ENCODE measurements at regions not wholly inside any gene's neighbourhood (a gene's known extent, or its start where the extent isn't known, plus 50 kb on each side); places are given as distances from the start of the nearest gene placed in this dataset.

- TF ChIP-seq MAX (IDR thresholded peaks at IDR 0.05; ENCODE audit: low read depth, low read length) = no peak
- TF ChIP-seq MYC (IDR thresholded peaks at IDR 0.05; ENCODE audit: low read depth, low read length) = no peak
- no peak for TF ChIP-seq CTCF (IDR thresholded peaks at IDR 0.05; ENCODE audit: low read depth, low read length)
- no peak for TF ChIP-seq POLR2A (IDR thresholded peaks at IDR 0.05; ENCODE audit: extremely low read depth, insufficient read length)
- DNase-seq (ENCODE audit: low read depth) = no peak
- H3K4me3 ChIP-seq (ENCODE audit: low read depth, low read length) = no peak overlapping the region
Measured at GRCh38 chr3:118544458-118544857, 490.2 kb downstream of the IGSF11 start.

GRCh38 chr3:118548434-118548833 is 486.2 kb downstream of the IGSF11 start:
- TF ChIP-seq POLR2A (IDR thresholded peaks at IDR 0.05; ENCODE audit: extremely low read depth, insufficient read length) = no peak
- no peak for TF ChIP-seq MYC (IDR thresholded peaks at IDR 0.05; ENCODE audit: low read depth, low read length)
- no peak for TF ChIP-seq MAX (IDR thresholded peaks at IDR 0.05; ENCODE audit: low read depth, low read length)
- TF ChIP-seq CTCF (IDR thresholded peaks at IDR 0.05; ENCODE audit: low read depth, low read length) = no peak
- DNase-seq (ENCODE audit: low read depth) = no peak
- no peak overlapping the region for H3K4me3 ChIP-seq (ENCODE audit: low read depth, low read length)

- DNase-seq (ENCODE audit: low read depth) = no peak
- TF ChIP-seq POLR2A (IDR thresholded peaks at IDR 0.05; ENCODE audit: extremely low read depth, insufficient read length) (no peak), MAX (IDR thresholded peaks at IDR 0.05; ENCODE audit: low read depth, low read length) (no peak), MYC (IDR thresholded peaks at IDR 0.05; ENCODE audit: low read depth, low read length) (no peak)
- H3K4me3 ChIP-seq (ENCODE audit: low read depth, low read length) = no peak overlapping the region
Measured at GRCh38 chr3:118550122-118550521, 484.5 kb downstream of the IGSF11 start.

- H3K4me3 ChIP-seq (ENCODE audit: low read depth, low read length) = no peak overlapping the region
- DNase-seq (ENCODE audit: low read depth) = no peak
- TF ChIP-seq CTCF (IDR thresholded peaks at IDR 0.05; ENCODE audit: low read depth, low read length) = no peak
- no peak for TF ChIP-seq MYC (IDR thresholded peaks at IDR 0.05; ENCODE audit: low read depth, low read length)
- no peak for TF ChIP-seq POLR2A (IDR thresholded peaks at IDR 0.05; ENCODE audit: extremely low read depth, insufficient read length)
Measured at GRCh38 chr3:118550556-118550955, 484.1 kb downstream of the IGSF11 start.

GRCh38 chr3:118554148-118554838 is 480.4 kb downstream of the IGSF11 start:
- no peak overlapping the region for H3K4me3 ChIP-seq (ENCODE audit: low read depth, low read length)
- no peak for TF ChIP-seq MAX (IDR thresholded peaks at IDR 0.05; ENCODE audit: low read depth, low read length)
- TF ChIP-seq POLR2A (IDR thresholded peaks at IDR 0.05; ENCODE audit: extremely low read depth, insufficient read length) = no peak
- TF ChIP-seq CTCF (IDR thresholded peaks at IDR 0.05; ENCODE audit: low read depth, low read length) = no peak
- no peak for TF ChIP-seq MYC (IDR thresholded peaks at IDR 0.05; ENCODE audit: low read depth, low read length)
- DNase-seq (ENCODE audit: low read depth) = no peak

- no peak for DNase-seq (ENCODE audit: low read depth)
- H3K4me3 ChIP-seq (ENCODE audit: low read depth, low read length) = no peak overlapping the region
- no peak for TF ChIP-seq CTCF (IDR thresholded peaks at IDR 0.05; ENCODE audit: low read depth, low read length)
- TF ChIP-seq MYC (IDR thresholded peaks at IDR 0.05; ENCODE audit: low read depth, low read length) = no peak
- no peak for TF ChIP-seq POLR2A (IDR thresholded peaks at IDR 0.05; ENCODE audit: extremely low read depth, insufficient read length)
- TF ChIP-seq MAX (IDR thresholded peaks at IDR 0.05; ENCODE audit: low read depth, low read length) = no peak
Measured at GRCh38 chr3:118556983-118557382, 477.7 kb downstream of the IGSF11 start.
